HG03442 (cell line): ENCODE measurements at regions not wholly inside any gene's neighbourhood (a gene's known extent, or its start where the extent isn't known, plus 50 kb on each side); places are given as distances from the start of the nearest gene placed in this dataset.

Experiments used
- ATAC-seq: cut with Tn5 transposase; IDR thresholded peaks from one replicate; pipeline ENCODE4 v1.9.1; 2021; ENCODE audit warnings: mild to moderate bottlenecking, moderate library complexity; ENCODE audit not compliant: unreplicated experiment

DNA sequence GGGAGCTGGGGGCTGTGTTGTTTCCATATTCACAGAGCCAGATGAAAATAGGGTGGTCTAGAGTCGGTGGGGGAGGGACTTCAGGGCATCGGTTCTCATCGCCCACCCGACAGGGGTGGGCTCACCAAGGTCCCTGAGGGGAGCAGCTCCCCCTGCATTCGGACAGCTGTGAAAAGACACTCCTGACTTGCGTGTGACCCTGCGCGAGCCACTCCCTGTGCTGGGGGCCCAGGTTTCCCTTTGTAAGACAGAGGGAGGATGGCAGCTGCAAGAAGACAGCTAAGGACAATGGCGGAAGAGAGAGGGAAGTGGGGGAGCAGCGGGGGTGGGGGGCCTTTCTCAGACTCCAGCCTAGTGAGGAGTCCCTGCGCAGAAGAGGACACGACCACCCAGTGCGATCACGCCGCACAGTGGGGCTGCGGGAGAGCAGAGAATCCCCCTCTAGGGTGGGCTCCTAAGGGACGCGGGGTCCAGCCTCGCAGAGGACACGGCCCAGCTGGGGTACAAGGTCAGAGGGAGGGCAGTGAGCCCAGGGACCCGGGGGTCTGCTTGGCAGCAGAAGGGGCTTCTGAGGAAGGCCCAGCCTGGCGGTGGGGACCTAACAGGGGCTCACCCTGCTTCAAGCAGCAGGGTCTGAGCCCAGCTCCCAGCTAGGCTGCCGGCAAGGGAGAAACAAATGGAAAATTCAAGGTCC lies 326.9 kb upstream of the DIO3 start:
- ATAC-seq = no peak

GRCh38 chr14:101234999-101235334 lies 326.3 kb upstream of the DIO3 start:
- ATAC-seq = no peak

DNA sequence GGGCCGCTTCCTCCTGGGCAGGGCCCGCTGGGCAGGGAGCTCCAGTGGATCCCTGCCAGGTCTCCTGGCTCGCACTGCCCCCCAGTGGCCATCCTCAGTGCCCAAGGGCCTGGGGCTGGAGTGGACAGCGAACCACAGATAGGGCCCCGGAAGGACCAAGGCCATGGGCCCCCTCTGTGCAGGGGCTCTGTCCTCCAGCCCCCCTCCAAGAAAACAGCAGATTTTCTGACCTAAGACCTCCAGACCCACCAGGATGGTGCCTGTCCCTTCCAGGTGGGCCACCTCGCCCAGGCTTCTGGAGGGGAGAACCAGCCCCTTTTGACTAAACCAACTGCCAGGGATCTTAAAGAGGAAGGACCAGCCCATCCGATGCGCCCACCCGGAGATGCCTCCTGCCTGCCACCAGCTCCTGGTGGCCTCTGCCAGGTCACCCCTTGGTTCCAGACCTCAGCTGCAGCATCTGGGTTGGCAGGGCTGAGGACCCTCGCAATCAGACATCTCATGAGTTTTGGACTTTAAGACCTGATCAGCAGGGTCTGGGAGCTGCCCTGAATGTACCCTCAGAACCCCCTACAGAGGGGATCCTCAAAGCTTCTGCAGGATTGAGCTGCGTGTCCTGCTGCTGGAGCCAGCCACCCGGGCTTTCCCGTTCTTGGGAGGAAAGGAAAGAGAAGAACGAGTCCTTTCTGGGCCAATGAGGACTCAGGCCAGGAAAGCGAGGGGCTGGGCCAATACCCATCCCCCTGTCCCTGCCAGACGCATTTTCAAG lies 325.8 kb upstream of the DIO3 start:
- no peak for ATAC-seq

GRCh38 chr14:101236496-101237251 lies 324.6 kb upstream of the DIO3 start:
- no peak for ATAC-seq

- no peak for ATAC-seq
These were observed 324.1 kb upstream of the DIO3 start for GRCh38 chr14:101237252-101237616.

DNA sequence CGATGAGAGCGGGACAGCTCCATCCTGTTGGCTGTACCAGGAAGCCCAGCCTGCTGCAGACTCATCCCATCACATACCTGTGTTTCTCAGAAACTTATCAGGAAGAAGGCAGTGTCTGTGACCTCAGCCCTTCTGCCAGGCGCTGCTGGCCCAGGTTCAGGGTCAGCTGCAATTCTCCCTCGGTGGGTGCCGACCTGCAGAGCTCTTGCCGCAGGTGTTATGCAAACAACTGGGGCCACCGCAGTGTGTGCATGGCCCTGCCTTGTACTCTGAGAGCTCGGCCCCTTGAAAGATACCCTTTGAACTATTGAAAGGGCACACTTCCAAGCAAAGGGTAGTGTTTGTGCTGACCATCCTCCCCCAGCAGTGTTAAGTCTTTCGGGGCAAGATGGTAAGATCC lies 322.2 kb upstream of the DIO3 start:
- no peak for ATAC-seq

DNA sequence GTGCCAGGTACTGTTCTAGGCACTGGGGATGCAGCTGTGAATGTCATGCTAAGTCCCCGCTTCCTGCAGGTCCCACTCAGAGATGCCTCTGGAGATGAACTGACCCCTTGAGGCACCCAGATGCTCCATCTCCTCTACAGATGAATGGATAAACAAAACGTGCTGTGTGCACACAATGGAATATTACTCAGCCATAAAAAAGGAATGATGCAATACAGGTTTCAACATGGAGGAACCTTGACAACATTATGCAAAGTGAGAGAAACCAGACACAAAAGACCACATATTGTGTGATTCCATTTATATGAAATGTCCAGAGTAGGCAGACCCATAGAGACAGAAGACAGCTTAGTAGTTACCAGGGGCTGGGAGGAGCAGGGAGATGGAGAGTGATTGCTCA lies 320.1 kb upstream of the DIO3 start:
- ATAC-seq = no peak

DNA sequence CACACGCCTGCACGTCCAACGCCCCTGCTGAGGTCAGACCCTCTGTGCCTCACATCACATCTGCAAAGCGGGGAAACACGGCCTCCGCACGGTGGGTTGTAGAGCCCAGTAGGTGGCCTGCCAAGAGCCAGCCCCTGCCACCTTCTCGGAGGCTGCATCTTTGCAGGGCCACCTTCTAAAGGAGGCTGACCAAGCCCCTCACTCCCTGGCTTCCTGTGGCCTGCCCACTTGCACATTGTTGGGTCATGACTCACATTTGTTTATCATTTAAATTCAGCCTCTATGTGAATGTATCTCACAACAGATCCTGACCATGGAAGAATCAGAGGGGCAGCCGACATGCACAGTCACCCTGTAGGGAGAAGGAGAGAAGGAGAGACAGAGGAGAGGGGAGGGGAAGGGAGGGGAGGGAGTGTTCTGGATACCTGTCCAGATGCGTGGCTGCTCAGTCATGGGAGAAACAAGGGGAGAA lies 319.5 kb upstream of the DIO3 start:
- ATAC-seq = no peak

GRCh38 chr14:101242442-101243385 lies 318.6 kb upstream of the DIO3 start:
- ATAC-seq = no peak

- ATAC-seq = no peak
These were observed 317.5 kb upstream of the DIO3 start for GRCh38 chr14:101243587-101244338.

- no peak for ATAC-seq
These were observed 314.1 kb upstream of the DIO3 start for GRCh38 chr14:101246894-101247841.

DNA sequence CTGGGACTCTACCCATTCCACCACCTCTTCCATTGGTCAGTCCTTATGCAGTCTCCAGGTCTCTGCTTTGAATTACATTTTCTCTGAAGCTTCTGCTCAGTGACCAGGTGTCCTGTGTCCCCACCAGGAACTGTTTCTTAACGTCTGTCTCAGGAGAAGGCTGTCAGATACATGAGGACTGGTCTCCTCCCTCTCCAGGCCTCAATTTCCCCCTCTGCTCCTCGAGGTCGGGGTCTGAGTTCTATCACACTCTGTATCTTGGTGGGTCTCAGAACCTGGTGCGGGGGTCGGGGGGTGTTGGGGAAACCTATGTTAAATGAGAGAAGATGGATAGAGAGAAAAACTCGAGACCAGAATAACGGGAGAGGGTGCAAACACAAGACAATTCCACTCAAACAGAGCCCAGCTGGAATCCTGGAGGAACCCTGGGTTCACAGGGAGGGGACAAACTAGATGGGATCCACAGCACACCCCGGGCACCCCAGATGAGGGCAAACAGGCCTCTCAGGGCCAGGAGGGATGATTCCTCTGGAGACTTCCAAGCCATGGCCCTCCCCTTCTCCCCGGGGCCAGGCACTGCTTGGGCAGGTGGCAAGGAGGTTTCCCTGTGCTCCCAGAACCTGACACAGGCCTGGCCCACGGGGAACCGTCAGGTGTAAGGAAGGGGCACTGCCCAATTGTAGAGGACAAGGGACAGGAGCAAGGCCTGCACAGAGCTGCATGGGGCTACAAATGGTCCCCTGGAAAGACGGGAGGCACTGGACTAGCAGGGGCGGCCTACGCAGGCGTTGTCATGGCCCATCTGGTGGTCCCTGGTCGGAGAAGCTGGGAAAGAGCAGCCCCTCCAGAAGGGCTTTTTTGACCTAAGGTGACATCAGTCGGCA lies 313.2 kb upstream of the DIO3 start:
- ATAC-seq = no peak

GRCh38 chr14:101248840-101249675 lies 312.2 kb upstream of the DIO3 start:
- ATAC-seq = no peak

DNA sequence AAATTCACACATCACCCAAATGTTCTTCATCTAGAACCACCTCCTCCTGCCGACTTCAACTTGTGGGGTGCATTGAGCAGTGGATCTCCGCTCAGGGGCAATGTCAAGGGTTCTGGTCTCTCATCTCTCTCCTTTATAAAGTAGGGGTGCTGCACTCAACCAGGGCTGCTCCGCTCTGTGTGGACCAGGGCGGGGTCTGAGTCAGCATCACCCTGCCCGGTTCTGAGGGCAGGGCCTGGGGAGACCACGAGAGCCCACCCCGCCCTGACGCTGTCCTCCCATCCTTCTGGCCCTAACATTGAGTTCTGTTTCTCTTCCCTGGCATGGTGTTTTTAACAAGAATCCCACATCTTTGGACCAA lies 311.6 kb upstream of the DIO3 start:
- ATAC-seq = no peak

DNA sequence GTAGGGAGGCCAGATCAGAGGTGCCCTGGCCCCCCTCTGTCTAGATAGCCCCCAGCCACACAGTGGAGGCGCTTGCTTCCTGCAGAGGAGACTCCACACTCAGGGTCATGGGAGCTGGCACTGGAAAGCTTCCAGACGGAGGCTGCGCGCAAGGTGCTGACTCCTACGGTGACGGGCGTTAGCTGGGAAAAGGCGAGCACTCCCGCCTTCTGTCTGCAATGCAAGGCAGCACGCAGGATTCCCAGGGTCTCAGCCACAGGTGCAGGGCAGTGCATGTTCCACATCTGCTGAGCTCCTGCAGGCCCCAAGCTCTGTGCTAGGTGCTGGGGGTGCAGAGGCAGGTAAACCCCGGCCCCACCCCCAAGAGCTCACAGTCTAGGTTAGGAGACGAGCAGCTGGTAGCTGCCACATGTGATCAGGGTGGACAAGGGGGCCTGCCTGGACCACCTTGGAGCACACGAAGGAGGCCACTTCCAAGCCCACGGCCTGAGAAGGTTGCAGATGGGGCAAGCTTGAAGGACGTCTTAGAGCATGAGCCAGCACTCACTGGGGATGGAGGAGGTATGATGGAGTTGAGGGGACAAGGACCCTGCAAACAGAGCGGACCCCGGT lies 310.9 kb upstream of the DIO3 start:
- ATAC-seq = no peak

GRCh38 chr14:101250948-101251811 lies 310.1 kb upstream of the DIO3 start:
- no peak for ATAC-seq
